GM23338 (cell line): ENCODE measurements at regions not wholly inside any gene's neighbourhood (a gene's known extent, or its start where the extent isn't known, plus 50 kb on each side); places are given as distances from the start of the nearest gene placed in this dataset.

Experiments
- ATAC-seq: fragments of 200-7000 bp; cut with Tn5 transposase; 3 replicates; pipeline ENCODE4 v1.9.1; 2020
- DNase-seq: peaks from one replicate; pipeline ENCODE4 v3.0.0-alpha.2; 2015; ENCODE audit warnings: low spot score
- H2AFZ ChIP-seq: fragments of 200-600 bp; sonication (generic); 2 replicates; pipeline ENCODE4 v1.8.0; 2016; ENCODE audit warnings: antibody characterized with exemption, mild to moderate bottlenecking, moderate library complexity
- H3F3A ChIP-seq: fragments of 200-600 bp; sonication (generic); replicated peaks from 2 replicates; pipeline ENCODE4 v1.8.0; 2017; ENCODE audit warnings: antibody characterized with exemption, mixed run types, low read depth
- H3K27ac ChIP-seq: fragments of 200-600 bp; sonication (generic); 2 replicates; pipeline ENCODE4 v1.6.1; 2016; ENCODE audit warnings: low read depth
- H3K27me3 ChIP-seq: fragments of 200-600 bp; sonication (generic); 2 replicates; pipeline ENCODE4 v1.8.0; 2016; ENCODE audit warnings: mild to moderate bottlenecking, mixed run types, moderate library complexity; ENCODE audit not compliant: insufficient read depth
- H3K36me3 ChIP-seq: fragments of 200-600 bp; sonication (generic); 2 replicates; pipeline ENCODE4 v1.8.0; 2016; ENCODE audit warnings: mild to moderate bottlenecking; ENCODE audit not compliant: insufficient read depth
- H3K4me1 ChIP-seq: fragments of 200-600 bp; sonication (generic); 2 replicates; pipeline ENCODE4 v1.8.0; 2016; ENCODE audit warnings: mild to moderate bottlenecking, moderate library complexity; ENCODE audit not compliant: insufficient read depth
- H3K4me2 ChIP-seq: fragments of 200-600 bp; sonication (generic); 2 replicates; pipeline ENCODE4 v1.7.1; 2017; ENCODE audit warnings: mixed run types
- H3K4me3 ChIP-seq: fragments of 200-600 bp; sonication (generic); 2 replicates; pipeline ENCODE4 v1.6.1; 2016; ENCODE audit warnings: mixed run types
- H3K79me2 ChIP-seq: fragments of 200-600 bp; sonication (generic); replicated peaks from 2 replicates; pipeline ENCODE4 v1.8.0; 2017; ENCODE audit warnings: mild to moderate bottlenecking; ENCODE audit not compliant: insufficient read depth
- H3K9me2 ChIP-seq: fragments of 200-600 bp; sonication (generic); 2 replicates; pipeline ENCODE4 v1.8.0; 2017; ENCODE audit not compliant: insufficient read depth
- H4K20me1 ChIP-seq: fragments of 200-600 bp; sonication (generic); replicated peaks from 2 replicates; pipeline ENCODE4 v1.8.0; 2017; ENCODE audit warnings: mild to moderate bottlenecking; ENCODE audit not compliant: insufficient read depth
- H3K27ac Mint-ChIP-seq: 2 replicates; pipeline ENCODE4 v1.8.0; 2020; ENCODE audit warnings: inconsistent platforms, mild to moderate bottlenecking, moderate library complexity, mixed read lengths
- H3K27me3 Mint-ChIP-seq: 3 replicates; pipeline ENCODE4 v1.8.0; 2022; ENCODE audit warnings: low read depth, mild to moderate bottlenecking, moderate library complexity, mixed read lengths, inconsistent platforms; ENCODE audit not compliant: insufficient read depth, poor library complexity
- H3K36me3 Mint-ChIP-seq: 3 replicates; pipeline ENCODE4 v1.8.0; 2021; ENCODE audit warnings: low read depth, mild to moderate bottlenecking, inconsistent platforms, moderate library complexity, mixed read lengths
- H3K4me1 Mint-ChIP-seq: 3 replicates; pipeline ENCODE4 v1.8.0; 2020; ENCODE audit warnings: mild to moderate bottlenecking, inconsistent platforms, mixed read lengths
- H3K4me3 Mint-ChIP-seq: 3 replicates; pipeline ENCODE4 v1.8.0; 2021; ENCODE audit warnings: moderate library complexity, mild to moderate bottlenecking, inconsistent platforms, mixed read lengths
- H3K9me3 Mint-ChIP-seq: 3 replicates; pipeline ENCODE4 v1.8.0; 2020; ENCODE audit warnings: moderate library complexity, mild to moderate bottlenecking, inconsistent platforms, mixed read lengths
- CREB1 ChIP-seq: fragments of 250-450 bp; sonication (Bioruptor Pico); IDR thresholded peaks from 2 replicates; pipeline ENCODE4 v1.5.0; 2020; ENCODE audit warnings: low read depth, mild to moderate bottlenecking, moderate library complexity
- EZH2 ChIP-seq: fragments of 200-600 bp; sonication (generic); IDR thresholded peaks from one replicate; pipeline ENCODE4 v1.8.0; 2017; ENCODE audit warnings: antibody characterized with exemption, mild to moderate bottlenecking, low read depth; ENCODE audit not compliant: unreplicated experiment
- EZH2phosphoT487 ChIP-seq: fragments of 200-600 bp; sonication (generic); IDR thresholded peaks from one replicate; pipeline ENCODE4 v1.8.1; 2018; ENCODE audit warnings: antibody characterized with exemption; ENCODE audit not compliant: unreplicated experiment
- JUNB ChIP-seq: IDR thresholded peaks from one replicate; pipeline ENCODE4 v1.6.1; 2016; ENCODE audit warnings: antibody characterized with exemption; ENCODE audit not compliant: unreplicated experiment
- NANOG ChIP-seq: IDR thresholded peaks from 2 replicates; pipeline ENCODE4 v1.6.1; 2016; ENCODE audit warnings: antibody characterized with exemption, borderline replicate concordance
- POLR2AphosphoS5 ChIP-seq: IDR thresholded peaks from 2 replicates; pipeline ENCODE4 v1.6.1; 2016; ENCODE audit warnings: antibody characterized with exemption, low read depth
- STAT1 ChIP-seq: IDR thresholded peaks from one replicate; pipeline ENCODE4 v1.6.1; 2016; ENCODE audit warnings: antibody characterized with exemption; ENCODE audit not compliant: unreplicated experiment
- ZNF331 ChIP-seq: fragments of 250-450 bp; sonication (Bioruptor Pico); IDR thresholded peaks from 2 replicates; pipeline ENCODE4 v1.5.0; 2020; ENCODE audit warnings: low read depth, mild to moderate bottlenecking, moderate library complexity
- TF ChIP-seq, protein P1 (sequence below): fragments of 250-450 bp; sonication (Bioruptor Pico); IDR thresholded peaks from 2 replicates; pipeline ENCODE4 v1.5.0; 2020; ENCODE audit warnings: mild to moderate bottlenecking, moderate library complexity
- TF ChIP-seq, protein P2 (sequence below): IDR thresholded peaks from one replicate; pipeline ENCODE4 v1.6.1; 2018; ENCODE audit warnings: antibody characterized with exemption; ENCODE audit not compliant: unreplicated experiment
- TF ChIP-seq, protein P3 (sequence below), 2 experiments: fragments of 200-600 bp in 1 of 2; sonication (generic) in 1 of 2; conservative IDR thresholded peaks; 2 replicates each; pipeline versions ENCODE4 v1.5.1 to v1.6.1; 2016 to 2017; ENCODE audit warnings: antibody characterized with exemption in 2 of 2, low read depth in 2 of 2, mild to moderate bottlenecking in 2 of 2, moderate library complexity in 1 of 2

DNA sequence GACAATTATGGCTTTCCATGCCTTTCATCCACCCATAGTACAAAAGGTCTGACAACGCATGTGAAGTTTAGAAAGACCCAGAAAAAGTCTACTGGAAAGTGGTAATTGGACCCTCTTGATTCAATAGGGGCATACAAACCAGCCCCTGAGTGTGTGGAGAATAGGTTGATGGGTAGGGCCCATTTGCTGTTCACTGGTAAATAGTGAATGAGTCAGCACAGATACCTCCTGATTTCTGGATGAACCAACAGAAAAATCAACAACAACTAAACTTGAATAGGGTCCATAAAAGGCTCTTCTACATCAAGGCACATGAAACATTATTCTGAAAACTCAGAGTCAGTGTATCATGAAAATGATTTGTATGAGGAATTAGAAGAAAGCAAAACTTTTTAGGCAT, 235.4 kb upstream of the SLC35B3 start (continued):
- no peak for TF ChIP-seq NANOG
- TF ChIP-seq, protein P1, sequence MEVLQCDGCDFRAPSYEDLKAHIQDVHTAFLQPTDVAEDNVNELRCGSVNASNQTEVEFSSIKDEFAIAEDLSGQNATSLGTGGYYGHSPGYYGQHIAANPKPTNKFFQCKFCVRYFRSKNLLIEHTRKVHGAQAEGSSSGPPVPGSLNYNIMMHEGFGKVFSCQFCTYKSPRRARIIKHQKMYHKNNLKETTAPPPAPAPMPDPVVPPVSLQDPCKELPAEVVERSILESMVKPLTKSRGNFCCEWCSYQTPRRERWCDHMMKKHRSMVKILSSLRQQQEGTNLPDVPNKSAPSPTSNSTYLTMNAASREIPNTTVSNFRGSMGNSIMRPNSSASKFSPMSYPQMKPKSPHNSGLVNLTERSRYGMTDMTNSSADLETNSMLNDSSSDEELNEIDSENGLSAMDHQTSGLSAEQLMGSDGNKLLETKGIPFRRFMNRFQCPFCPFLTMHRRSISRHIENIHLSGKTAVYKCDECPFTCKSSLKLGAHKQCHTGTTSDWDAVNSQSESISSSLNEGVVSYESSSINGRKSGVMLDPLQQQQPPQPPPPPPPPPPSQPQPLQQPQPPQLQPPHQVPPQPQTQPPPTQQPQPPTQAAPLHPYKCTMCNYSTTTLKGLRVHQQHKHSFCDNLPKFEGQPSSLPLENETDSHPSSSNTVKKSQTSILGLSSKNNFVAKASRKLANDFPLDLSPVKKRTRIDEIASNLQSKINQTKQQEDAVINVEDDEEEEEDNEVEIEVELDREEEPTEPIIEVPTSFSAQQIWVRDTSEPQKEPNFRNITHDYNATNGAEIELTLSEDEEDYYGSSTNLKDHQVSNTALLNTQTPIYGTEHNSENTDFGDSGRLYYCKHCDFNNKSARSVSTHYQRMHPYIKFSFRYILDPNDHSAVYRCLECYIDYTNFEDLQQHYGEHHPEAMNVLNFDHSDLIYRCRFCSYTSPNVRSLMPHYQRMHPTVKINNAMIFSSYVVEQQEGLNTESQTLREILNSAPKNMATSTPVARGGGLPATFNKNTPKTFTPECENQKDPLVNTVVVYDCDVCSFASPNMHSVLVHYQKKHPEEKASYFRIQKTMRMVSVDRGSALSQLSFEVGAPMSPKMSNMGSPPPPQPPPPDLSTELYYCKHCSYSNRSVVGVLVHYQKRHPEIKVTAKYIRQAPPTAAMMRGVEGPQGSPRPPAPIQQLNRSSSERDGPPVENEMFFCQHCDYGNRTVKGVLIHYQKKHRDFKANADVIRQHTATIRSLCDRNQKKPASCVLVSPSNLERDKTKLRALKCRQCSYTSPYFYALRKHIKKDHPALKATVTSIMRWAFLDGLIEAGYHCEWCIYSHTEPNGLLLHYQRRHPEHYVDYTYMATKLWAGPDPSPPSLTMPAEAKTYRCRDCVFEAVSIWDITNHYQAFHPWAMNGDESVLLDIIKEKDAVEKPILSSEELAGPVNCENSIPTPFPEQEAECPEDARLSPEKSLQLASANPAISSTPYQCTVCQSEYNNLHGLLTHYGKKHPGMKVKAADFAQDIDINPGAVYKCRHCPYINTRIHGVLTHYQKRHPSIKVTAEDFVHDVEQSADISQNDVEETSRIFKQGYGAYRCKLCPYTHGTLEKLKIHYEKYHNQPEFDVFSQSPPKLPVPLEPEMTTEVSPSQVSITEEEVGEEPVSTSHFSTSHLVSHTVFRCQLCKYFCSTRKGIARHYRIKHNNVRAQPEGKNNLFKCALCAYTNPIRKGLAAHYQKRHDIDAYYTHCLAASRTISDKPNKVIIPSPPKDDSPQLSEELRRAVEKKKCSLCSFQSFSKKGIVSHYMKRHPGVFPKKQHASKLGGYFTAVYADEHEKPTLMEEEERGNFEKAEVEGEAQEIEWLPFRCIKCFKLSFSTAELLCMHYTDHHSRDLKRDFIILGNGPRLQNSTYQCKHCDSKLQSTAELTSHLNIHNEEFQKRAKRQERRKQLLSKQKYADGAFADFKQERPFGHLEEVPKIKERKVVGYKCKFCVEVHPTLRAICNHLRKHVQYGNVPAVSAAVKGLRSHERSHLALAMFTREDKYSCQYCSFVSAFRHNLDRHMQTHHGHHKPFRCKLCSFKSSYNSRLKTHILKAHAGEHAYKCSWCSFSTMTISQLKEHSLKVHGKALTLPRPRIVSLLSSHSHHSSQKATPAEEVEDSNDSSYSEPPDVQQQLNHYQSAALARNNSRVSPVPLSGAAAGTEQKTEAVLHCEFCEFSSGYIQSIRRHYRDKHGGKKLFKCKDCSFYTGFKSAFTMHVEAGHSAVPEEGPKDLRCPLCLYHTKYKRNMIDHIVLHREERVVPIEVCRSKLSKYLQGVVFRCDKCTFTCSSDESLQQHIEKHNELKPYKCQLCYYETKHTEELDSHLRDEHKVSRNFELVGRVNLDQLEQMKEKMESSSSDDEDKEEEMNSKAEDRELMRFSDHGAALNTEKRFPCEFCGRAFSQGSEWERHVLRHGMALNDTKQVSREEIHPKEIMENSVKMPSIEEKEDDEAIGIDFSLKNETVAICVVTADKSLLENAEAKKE (CRISPR knock-in tag), result no peak
- TF ChIP-seq CREB1 (CRISPR knock-in tag), result no peak
- TF ChIP-seq EZH2phosphoT487, result no peak

DNA sequence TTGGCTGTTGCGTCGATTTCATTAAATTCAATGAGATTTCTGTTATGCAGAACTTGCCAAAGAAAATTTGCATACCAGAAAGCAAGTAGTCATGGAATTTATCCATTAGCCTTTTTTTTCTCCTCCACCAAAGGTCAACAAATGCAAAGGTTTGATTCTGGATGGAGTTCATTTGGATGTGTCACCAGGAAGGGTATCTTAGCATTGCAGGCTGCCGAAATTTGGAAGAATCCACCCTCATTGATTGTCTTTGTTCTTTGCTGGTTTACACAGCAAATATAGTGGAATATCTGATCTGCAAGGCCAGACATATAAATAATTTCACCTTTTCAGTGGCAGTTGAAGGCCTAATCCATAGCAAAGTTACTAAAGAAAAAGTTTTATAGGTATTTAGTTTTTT, 229.4 kb upstream of the SLC35B3 start:
- ATAC-seq, result no peak
- Histone ChIP-seq H3K36me3 (no peaks in the 10 kb centered on the region), H3K4me3 (no peak overlapping the region), H3K27me3 (no peaks in the 10 kb centered on the region), H3K4me1 (no peaks in the 10 kb centered on the region), H3F3A (no peaks in the 10 kb centered on the region), H3K27ac (no peak overlapping the region), H3K79me2 (no peaks in the 10 kb centered on the region), H3K4me2 (no peak overlapping the region), H4K20me1 (no peaks in the 10 kb centered on the region), H3K9me2 (no peaks in the 10 kb centered on the region), H2AFZ (no peak overlapping the region)
- no peak for DNase-seq
- Mint-ChIP-seq H3K4me3 (no peak overlapping the region), H3K36me3 (no peaks in the 10 kb centered on the region; the same call in 2 of the 3 replicates), H3K27ac (no peak overlapping the region), H3K4me1 (0 out of 3 replicates have a peak, but pooled peaks cover 2% of the 10 kb centered on the region), H3K27me3 (no peaks in the 10 kb centered on the region), H3K9me3 (peaks cover 5% of the 10 kb centered on the region; the same call in 2 of the 3 replicates)
- TF ChIP-seq ZNF331 (no peak), POLR2AphosphoS5 (no peak), NANOG (no peak), JUNB (no peak), EZH2 (no peak), CREB1 (CRISPR knock-in tag) (no peak), STAT1 (no peak), EZH2phosphoT487 (no peak)
- TF ChIP-seq, protein P2, sequence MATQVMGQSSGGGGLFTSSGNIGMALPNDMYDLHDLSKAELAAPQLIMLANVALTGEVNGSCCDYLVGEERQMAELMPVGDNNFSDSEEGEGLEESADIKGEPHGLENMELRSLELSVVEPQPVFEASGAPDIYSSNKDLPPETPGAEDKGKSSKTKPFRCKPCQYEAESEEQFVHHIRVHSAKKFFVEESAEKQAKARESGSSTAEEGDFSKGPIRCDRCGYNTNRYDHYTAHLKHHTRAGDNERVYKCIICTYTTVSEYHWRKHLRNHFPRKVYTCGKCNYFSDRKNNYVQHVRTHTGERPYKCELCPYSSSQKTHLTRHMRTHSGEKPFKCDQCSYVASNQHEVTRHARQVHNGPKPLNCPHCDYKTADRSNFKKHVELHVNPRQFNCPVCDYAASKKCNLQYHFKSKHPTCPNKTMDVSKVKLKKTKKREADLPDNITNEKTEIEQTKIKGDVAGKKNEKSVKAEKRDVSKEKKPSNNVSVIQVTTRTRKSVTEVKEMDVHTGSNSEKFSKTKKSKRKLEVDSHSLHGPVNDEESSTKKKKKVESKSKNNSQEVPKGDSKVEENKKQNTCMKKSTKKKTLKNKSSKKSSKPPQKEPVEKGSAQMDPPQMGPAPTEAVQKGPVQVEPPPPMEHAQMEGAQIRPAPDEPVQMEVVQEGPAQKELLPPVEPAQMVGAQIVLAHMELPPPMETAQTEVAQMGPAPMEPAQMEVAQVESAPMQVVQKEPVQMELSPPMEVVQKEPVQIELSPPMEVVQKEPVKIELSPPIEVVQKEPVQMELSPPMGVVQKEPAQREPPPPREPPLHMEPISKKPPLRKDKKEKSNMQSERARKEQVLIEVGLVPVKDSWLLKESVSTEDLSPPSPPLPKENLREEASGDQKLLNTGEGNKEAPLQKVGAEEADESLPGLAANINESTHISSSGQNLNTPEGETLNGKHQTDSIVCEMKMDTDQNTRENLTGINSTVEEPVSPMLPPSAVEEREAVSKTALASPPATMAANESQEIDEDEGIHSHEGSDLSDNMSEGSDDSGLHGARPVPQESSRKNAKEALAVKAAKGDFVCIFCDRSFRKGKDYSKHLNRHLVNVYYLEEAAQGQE, result no peak
- TF ChIP-seq, protein P3, sequence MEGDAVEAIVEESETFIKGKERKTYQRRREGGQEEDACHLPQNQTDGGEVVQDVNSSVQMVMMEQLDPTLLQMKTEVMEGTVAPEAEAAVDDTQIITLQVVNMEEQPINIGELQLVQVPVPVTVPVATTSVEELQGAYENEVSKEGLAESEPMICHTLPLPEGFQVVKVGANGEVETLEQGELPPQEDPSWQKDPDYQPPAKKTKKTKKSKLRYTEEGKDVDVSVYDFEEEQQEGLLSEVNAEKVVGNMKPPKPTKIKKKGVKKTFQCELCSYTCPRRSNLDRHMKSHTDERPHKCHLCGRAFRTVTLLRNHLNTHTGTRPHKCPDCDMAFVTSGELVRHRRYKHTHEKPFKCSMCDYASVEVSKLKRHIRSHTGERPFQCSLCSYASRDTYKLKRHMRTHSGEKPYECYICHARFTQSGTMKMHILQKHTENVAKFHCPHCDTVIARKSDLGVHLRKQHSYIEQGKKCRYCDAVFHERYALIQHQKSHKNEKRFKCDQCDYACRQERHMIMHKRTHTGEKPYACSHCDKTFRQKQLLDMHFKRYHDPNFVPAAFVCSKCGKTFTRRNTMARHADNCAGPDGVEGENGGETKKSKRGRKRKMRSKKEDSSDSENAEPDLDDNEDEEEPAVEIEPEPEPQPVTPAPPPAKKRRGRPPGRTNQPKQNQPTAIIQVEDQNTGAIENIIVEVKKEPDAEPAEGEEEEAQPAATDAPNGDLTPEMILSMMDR (conservative IDR thresholded peaks at IDR 0.05; ENCODE audit: low read depth in 2 of 2), result no peak
